Mesendoderm (in vitro differentiated cells): ENCODE measurements at regions not wholly inside any gene's neighbourhood (a gene's known extent, or its start where the extent isn't known, plus 50 kb on each side); places are given as distances from the start of the nearest gene placed in this dataset.

ENCODE experiments used
- DNase-seq: peaks from one replicate; pipeline ENCODE4 v3.0.0; 2013
- H2AK5ac ChIP-seq: 2 replicates; pipeline ENCODE4 v1.6.1; 2013; ENCODE audit warnings: low read length, inconsistent platforms
- H2BK120ac ChIP-seq: 2 replicates; pipeline ENCODE4 v1.6.1; 2013; ENCODE audit warnings: low read depth, mild to moderate bottlenecking, low read length, moderate library complexity, mixed read lengths
- H2BK15ac ChIP-seq: replicated peaks from 2 replicates; pipeline ENCODE4 v1.6.1; 2013; ENCODE audit warnings: low read depth, mild to moderate bottlenecking, moderate library complexity
- H2BK5ac ChIP-seq: 2 replicates; pipeline ENCODE4 v1.6.1; 2013; ENCODE audit warnings: low read length, inconsistent platforms
- H3K18ac ChIP-seq: 2 replicates; pipeline ENCODE4 v1.6.1; 2013; ENCODE audit warnings: mild to moderate bottlenecking, low read length, mixed read lengths
- H3K23ac ChIP-seq: one replicate; pipeline ENCODE4 v1.6.1; 2013; ENCODE audit warnings: low read length
- H3K27ac ChIP-seq: 2 replicates; pipeline ENCODE4 v1.5.1; 2013; ENCODE audit warnings: low read depth, mild to moderate bottlenecking, inconsistent platforms, low read length, moderate library complexity
- H3K27me3 ChIP-seq: 2 replicates; pipeline ENCODE4 v1.6.1; 2013; ENCODE audit warnings: low read length, control low read depth, mild to moderate bottlenecking, inconsistent platforms; ENCODE audit not compliant: insufficient read depth, poor library complexity
- H3K36me3 ChIP-seq: 2 replicates; pipeline ENCODE4 v1.6.1; 2013; ENCODE audit warnings: low read length, inconsistent platforms; ENCODE audit not compliant: control insufficient read depth, insufficient read depth
- H3K4ac ChIP-seq: one replicate; pipeline ENCODE4 v1.6.1; 2013; ENCODE audit warnings: low read depth, mild to moderate bottlenecking, low read length, moderate library complexity
- H3K4me1 ChIP-seq: 2 replicates; pipeline ENCODE4 v1.6.1; 2013; ENCODE audit warnings: low read depth, low read length, inconsistent platforms; ENCODE audit not compliant: control insufficient read depth
- H3K4me2 ChIP-seq: 2 replicates; pipeline ENCODE4 v1.6.1; 2013; ENCODE audit warnings: low read length
- H3K4me3 ChIP-seq: 2 replicates; pipeline ENCODE4 v1.5.1; 2013; ENCODE audit warnings: mild to moderate bottlenecking, low read length
- H3K56ac ChIP-seq: one replicate; pipeline ENCODE4 v1.6.1; 2013; ENCODE audit warnings: low read length
- H3K79me1 ChIP-seq: 2 replicates; pipeline ENCODE4 v1.6.1; 2013; ENCODE audit warnings: low read length, inconsistent platforms
- H3K79me2 ChIP-seq: 2 replicates; pipeline ENCODE4 v1.6.1; 2013; ENCODE audit warnings: mild to moderate bottlenecking, low read length; ENCODE audit not compliant: control insufficient read depth, insufficient read depth
- H3K9ac ChIP-seq: 2 replicates; pipeline ENCODE4 v1.6.1; 2013; ENCODE audit warnings: low read length, inconsistent platforms
- H4K5ac ChIP-seq: one replicate; pipeline ENCODE4 v1.6.1; 2013; ENCODE audit warnings: low read length
- H4K8ac ChIP-seq: one replicate; pipeline ENCODE4 v1.6.1; 2013; ENCODE audit warnings: low read depth, mild to moderate bottlenecking, control low read depth, low read length, moderate library complexity
- WGBS: extraction: QIAGEN DNeasy Blood & Tissue Kit; methylation state at CpG from one replicate; pipeline ENCODE4 v1.1.7; 2013; ENCODE audit warnings: low lambda C conversion rate, missing lambda C conversion rate; ENCODE audit not compliant: insufficient coverage; ENCODE audit errors: extremely low coverage; 5-methylcytosine and 5-hydroxymethylcytosine counted together

GRCh38 chr17:33509331-33509730 is 216.2 kb upstream of the ASIC2 start:
- no peak overlapping the region for H3K9ac ChIP-seq

GRCh38 chr17:33511670-33512069 is 218.6 kb upstream of the ASIC2 start:
- H2AK5ac ChIP-seq, result no peak overlapping the region
- no peak overlapping the region for H4K8ac ChIP-seq
- H3K79me2 ChIP-seq, result no peaks in the 10 kb centered on the region
- no CpG with 5 or more reads among the region's 2 CpGs for WGBS
- H2BK15ac ChIP-seq, result no peak overlapping the region
- no peak overlapping the region for H3K4me2 ChIP-seq
- H3K9ac ChIP-seq, result no peak overlapping the region
- H3K4ac ChIP-seq, result no peak overlapping the region
- no peak overlapping the region for H3K23ac ChIP-seq
- H3K56ac ChIP-seq, result no peak overlapping the region
- H3K4me3 ChIP-seq, result no peak overlapping the region
- no peak overlapping the region for H2BK120ac ChIP-seq
- no peak overlapping the region for H2BK5ac ChIP-seq
- DNase-seq, result no peak
- no peak overlapping the region for H3K27ac ChIP-seq
- H3K27me3 ChIP-seq, result no peaks in the 10 kb centered on the region
- H3K18ac ChIP-seq, result no peak overlapping the region
- H4K5ac ChIP-seq, result no peak overlapping the region
- no peaks in the 10 kb centered on the region for H3K36me3 ChIP-seq
- no peaks in the 10 kb centered on the region for H3K79me1 ChIP-seq
- H3K4me1 ChIP-seq, result no peaks in the 10 kb centered on the region

More at GRCh38 chr17:33509331-33509730, 216.2 kb upstream of the ASIC2 start:
- Histone ChIP-seq H3K4ac (no peak overlapping the region), H3K36me3 (no peaks in the 10 kb centered on the region), H3K79me1 (no peaks in the 10 kb centered on the region), H2BK15ac (no peak overlapping the region), H3K4me3 (no peak overlapping the region), H3K56ac (no peak overlapping the region), H3K4me1 (no peaks in the 10 kb centered on the region), H2AK5ac (no peak overlapping the region), H3K4me2 (no peak overlapping the region), H3K18ac (no peak overlapping the region), H3K27me3 (no peaks in the 10 kb centered on the region), H3K79me2 (no peaks in the 10 kb centered on the region), H2BK120ac (no peak overlapping the region), H3K23ac (no peak overlapping the region), H3K27ac (no peak overlapping the region), H4K5ac (no peak overlapping the region), H2BK5ac (no peak overlapping the region), H4K8ac (no peak overlapping the region)
- WGBS, result no CpG with 5 or more reads among the region's 8 CpGs
- DNase-seq, result no peak

- no peak overlapping the region for H4K5ac ChIP-seq
- H3K27me3 ChIP-seq, result no peaks in the 10 kb centered on the region
- no peak overlapping the region for H2BK15ac ChIP-seq
- no peaks in the 10 kb centered on the region for H3K4me1 ChIP-seq
- H4K8ac ChIP-seq, result no peak overlapping the region
- no peak overlapping the region for H3K27ac ChIP-seq
- no peak overlapping the region for H3K4me2 ChIP-seq
- H3K56ac ChIP-seq, result no peak overlapping the region
- no peaks in the 10 kb centered on the region for H3K79me1 ChIP-seq
- H2BK120ac ChIP-seq, result no peak overlapping the region
- DNase-seq, result no peak
- no peak overlapping the region for H2BK5ac ChIP-seq
- no peak overlapping the region for H3K18ac ChIP-seq
- H3K36me3 ChIP-seq, result no peaks in the 10 kb centered on the region
- H3K4me3 ChIP-seq, result no peak overlapping the region
- no peak overlapping the region for H3K23ac ChIP-seq
- H3K79me2 ChIP-seq, result no peaks in the 10 kb centered on the region
- no peak overlapping the region for H3K9ac ChIP-seq
- no peak overlapping the region for H2AK5ac ChIP-seq
- no peak overlapping the region for H3K4ac ChIP-seq
These were observed 219.0 kb upstream of the ASIC2 start for GRCh38 chr17:33512113-33512512.

- DNase-seq, result no peak
- Histone ChIP-seq H2BK120ac (no peak overlapping the region), H3K79me2 (no peaks in the 10 kb centered on the region), H3K4ac (no peak overlapping the region), H2BK5ac (no peak overlapping the region), H3K4me2 (no peak overlapping the region), H2AK5ac (no peak overlapping the region), H3K4me1 (no peaks in the 10 kb centered on the region), H3K79me1 (no peaks in the 10 kb centered on the region), H3K56ac (no peak overlapping the region), H2BK15ac (no peak overlapping the region), H3K9ac (no peak overlapping the region), H3K27me3 (no peaks in the 10 kb centered on the region), H4K5ac (no peak overlapping the region), H3K18ac (no peak overlapping the region), H3K23ac (no peak overlapping the region), H4K8ac (no peak overlapping the region), H3K4me3 (no peak overlapping the region), H3K27ac (no peak overlapping the region), H3K36me3 (no peaks in the 10 kb centered on the region)
- WGBS, result no CpG with 5 or more reads among the region's 5 CpGs
These were observed 220.7 kb upstream of the ASIC2 start for GRCh38 chr17:33513769-33514168.

GRCh38 chr17:33514369-33514768 is 221.3 kb upstream of the ASIC2 start:
- no peaks in the 10 kb centered on the region for H3K4me1 ChIP-seq
- no peaks in the 10 kb centered on the region for H3K79me1 ChIP-seq
- H3K18ac ChIP-seq, result no peak overlapping the region
- H2AK5ac ChIP-seq, result no peak overlapping the region
- no peak overlapping the region for H3K4me2 ChIP-seq
- H3K79me2 ChIP-seq, result no peaks in the 10 kb centered on the region
- DNase-seq, result no peak
- H3K9ac ChIP-seq, result no peak overlapping the region
- H3K27ac ChIP-seq, result no peak overlapping the region
- H3K36me3 ChIP-seq, result no peaks in the 10 kb centered on the region
- WGBS, result no CpG with 5 or more reads among the region's 6 CpGs
- H4K8ac ChIP-seq, result no peak overlapping the region
- H2BK120ac ChIP-seq, result no peak overlapping the region
- no peak overlapping the region for H3K4me3 ChIP-seq
- no peak overlapping the region for H3K4ac ChIP-seq
- no peak overlapping the region for H3K56ac ChIP-seq
- H4K5ac ChIP-seq, result no peak overlapping the region
- no peaks in the 10 kb centered on the region for H3K27me3 ChIP-seq
- no peak overlapping the region for H3K23ac ChIP-seq
- no peak overlapping the region for H2BK15ac ChIP-seq
- no peak overlapping the region for H2BK5ac ChIP-seq

GRCh38 chr17:33515974-33516373 is 222.9 kb upstream of the ASIC2 start:
- Histone ChIP-seq H3K79me2 (no peaks in the 10 kb centered on the region), H3K4me1 (no peaks in the 10 kb centered on the region), H3K4ac (no peak overlapping the region), H3K79me1 (no peaks in the 10 kb centered on the region), H2BK5ac (no peak overlapping the region), H3K27ac (no peak overlapping the region), H2AK5ac (no peak overlapping the region), H3K56ac (no peak overlapping the region), H3K4me2 (no peak overlapping the region), H4K5ac (no peak overlapping the region), H3K4me3 (no peak overlapping the region), H4K8ac (no peak overlapping the region), H3K36me3 (no peaks in the 10 kb centered on the region), H3K9ac (no peak overlapping the region), H2BK15ac (no peak overlapping the region), H3K18ac (no peak overlapping the region), H3K23ac (no peak overlapping the region), H2BK120ac (no peak overlapping the region), H3K27me3 (no peaks in the 10 kb centered on the region)
- no CpG with 5 or more reads among the region's 7 CpGs for WGBS
- DNase-seq, result no peak
